T1000 (cell line): ENCODE measurements at regions not wholly inside any gene's neighbourhood (a gene's known extent, or its start where the extent isn't known, plus 50 kb on each side); places are given as distances from the start of the nearest gene placed in this dataset.
"Not testable (repeated sequence)": the region's sequence is repeated elsewhere in the genome, so short reads cannot be mapped to it uniquely, and the experiment has no call there.

Source experiments
- DNase-seq: peaks from one replicate; lab custom pipeline; 2025; ENCODE audit warnings: mixed read lengths; lab: John Stamatoyannopoulos, UW

- no peak for DNase-seq
Observed at GRCh38 chr4:33785843-33786242, 2458.5 kb downstream of the ARAP2 start.

- no peak for DNase-seq
Observed at GRCh38 chr4:33802578-33802977, 2441.7 kb downstream of the ARAP2 start.

- DNase-seq = no peak
Observed at GRCh38 chr4:33825685-33826084, 2418.6 kb downstream of the ARAP2 start.

- DNase-seq = not testable (repeated sequence)
Observed at GRCh38 chr4:33829356-33829755, 2415.0 kb downstream of the ARAP2 start.

GRCh38 chr4:33831442-33832066 lies 2412.8 kb downstream of the ARAP2 start:
- DNase-seq = no peak

GRCh38 chr4:33835764-33836163 lies 2408.6 kb downstream of the ARAP2 start:
- DNase-seq = not testable (repeated sequence)

GRCh38 chr4:33837043-33837838 lies 2407.1 kb downstream of the ARAP2 start:
- no peak for DNase-seq

- DNase-seq = no peak
Observed at GRCh38 chr4:33841120-33841519, 2403.2 kb downstream of the ARAP2 start.

GRCh38 chr4:33850371-33850902 lies 2393.9 kb downstream of the ARAP2 start:
- no peak for DNase-seq

GRCh38 chr4:33853670-33854069 lies 2390.6 kb downstream of the ARAP2 start:
- not testable (repeated sequence) for DNase-seq

GRCh38 chr4:33864290-33864859 lies 2379.9 kb downstream of the ARAP2 start:
- no peak for DNase-seq

GRCh38 chr4:33873791-33874190 lies 2370.5 kb downstream of the ARAP2 start:
- no peak for DNase-seq

GRCh38 chr4:33878710-33879109 lies 2365.6 kb downstream of the ARAP2 start:
- no peak for DNase-seq

- no peak for DNase-seq
Observed at GRCh38 chr4:33881176-33881575, 2363.1 kb downstream of the ARAP2 start.

GRCh38 chr4:33882246-33882990 lies 2361.9 kb downstream of the ARAP2 start:
- DNase-seq = no peak

- no peak for DNase-seq
Observed at GRCh38 chr4:33883111-33883510, 2361.2 kb downstream of the ARAP2 start.

- DNase-seq = no peak
Observed at GRCh38 chr4:33886356-33886755, 2358.0 kb downstream of the ARAP2 start.

GRCh38 chr4:33890841-33891240 lies 2353.5 kb downstream of the ARAP2 start:
- DNase-seq = no peak

- DNase-seq = no peak
Observed at GRCh38 chr4:33911959-33912358, 2332.4 kb downstream of the ARAP2 start.

- no peak for DNase-seq
Observed at GRCh38 chr4:33914386-33914785, 2329.9 kb downstream of the ARAP2 start.

GRCh38 chr4:33923469-33923868 lies 2320.8 kb downstream of the ARAP2 start:
- no peak for DNase-seq

- peak; percentile 15 for DNase-seq
Observed at GRCh38 chr4:33924239-33924638, 2320.1 kb downstream of the ARAP2 start.
